Stomach (tissue), 4 donors: ENCODE measurements at regions not wholly inside any gene's neighbourhood (a gene's known extent, or its start where the extent isn't known, plus 50 kb on each side); places are given as distances from the start of the nearest gene placed in this dataset.

Source experiments
- POLR2A ChIP-seq, 4 donors: fragments of 450-650 bp; IDR thresholded peaks; one replicate each; pipeline ENCODE4 v1.6.1; 2016; ENCODE audit warnings: antibody characterized with exemption in 4 of 4, control low read depth in 2 of 4, mild to moderate bottlenecking in 1 of 4, moderate library complexity in 1 of 4
- TF ChIP-seq, protein P1 (sequence below), 7 experiments: fragments of 450-650 bp in 4 of 7; fragments of 200-600 bp in 3 of 7; sonication (generic) in 3 of 7; IDR thresholded peaks; one replicate each; pipeline ENCODE4 v1.5.1; 2016 to 2019; ENCODE audit warnings: antibody characterized with exemption in 7 of 7, control low read depth in 2 of 7, mild to moderate bottlenecking in 1 of 7

DNA sequence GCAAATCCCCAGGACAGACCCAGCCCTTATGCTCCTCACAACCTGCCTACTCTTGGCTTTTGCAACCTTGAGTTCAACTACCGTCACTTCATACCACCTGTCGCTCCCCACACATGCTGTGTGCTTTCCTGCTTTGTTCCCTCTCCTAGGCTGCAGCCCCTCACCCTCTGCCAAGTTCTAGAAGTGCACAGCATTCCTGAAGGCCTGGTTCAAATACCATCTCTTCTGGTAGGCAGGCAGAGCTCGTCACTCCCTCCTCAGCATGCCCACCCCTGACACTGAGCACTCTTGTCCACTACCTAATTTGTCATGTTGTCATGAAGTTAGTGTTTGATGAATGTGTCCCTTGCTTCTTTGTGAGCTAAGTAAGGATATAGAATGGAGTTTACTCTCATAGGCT lies 129.6 kb downstream of the SEMA6D start:
- no peak for TF ChIP-seq POLR2A (IDR thresholded peaks at IDR 0.05)
- TF ChIP-seq, protein P1, sequence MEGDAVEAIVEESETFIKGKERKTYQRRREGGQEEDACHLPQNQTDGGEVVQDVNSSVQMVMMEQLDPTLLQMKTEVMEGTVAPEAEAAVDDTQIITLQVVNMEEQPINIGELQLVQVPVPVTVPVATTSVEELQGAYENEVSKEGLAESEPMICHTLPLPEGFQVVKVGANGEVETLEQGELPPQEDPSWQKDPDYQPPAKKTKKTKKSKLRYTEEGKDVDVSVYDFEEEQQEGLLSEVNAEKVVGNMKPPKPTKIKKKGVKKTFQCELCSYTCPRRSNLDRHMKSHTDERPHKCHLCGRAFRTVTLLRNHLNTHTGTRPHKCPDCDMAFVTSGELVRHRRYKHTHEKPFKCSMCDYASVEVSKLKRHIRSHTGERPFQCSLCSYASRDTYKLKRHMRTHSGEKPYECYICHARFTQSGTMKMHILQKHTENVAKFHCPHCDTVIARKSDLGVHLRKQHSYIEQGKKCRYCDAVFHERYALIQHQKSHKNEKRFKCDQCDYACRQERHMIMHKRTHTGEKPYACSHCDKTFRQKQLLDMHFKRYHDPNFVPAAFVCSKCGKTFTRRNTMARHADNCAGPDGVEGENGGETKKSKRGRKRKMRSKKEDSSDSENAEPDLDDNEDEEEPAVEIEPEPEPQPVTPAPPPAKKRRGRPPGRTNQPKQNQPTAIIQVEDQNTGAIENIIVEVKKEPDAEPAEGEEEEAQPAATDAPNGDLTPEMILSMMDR (IDR thresholded peaks at IDR 0.05) = no peak
